ENCODE measurements at regions not wholly inside any gene's neighbourhood (a gene's known extent, or its start where the extent isn't known, plus 50 kb on each side); places are given as distances from the start of the nearest gene placed in this dataset.

GRCh38 chr5:143552680-143553079 is 149.2 kb upstream of the NR3C1 start:
- no peak for DNase-seq (ENCODE audit: extremely low read depth, low read depth)
- TF ChIP-seq, protein P1, sequence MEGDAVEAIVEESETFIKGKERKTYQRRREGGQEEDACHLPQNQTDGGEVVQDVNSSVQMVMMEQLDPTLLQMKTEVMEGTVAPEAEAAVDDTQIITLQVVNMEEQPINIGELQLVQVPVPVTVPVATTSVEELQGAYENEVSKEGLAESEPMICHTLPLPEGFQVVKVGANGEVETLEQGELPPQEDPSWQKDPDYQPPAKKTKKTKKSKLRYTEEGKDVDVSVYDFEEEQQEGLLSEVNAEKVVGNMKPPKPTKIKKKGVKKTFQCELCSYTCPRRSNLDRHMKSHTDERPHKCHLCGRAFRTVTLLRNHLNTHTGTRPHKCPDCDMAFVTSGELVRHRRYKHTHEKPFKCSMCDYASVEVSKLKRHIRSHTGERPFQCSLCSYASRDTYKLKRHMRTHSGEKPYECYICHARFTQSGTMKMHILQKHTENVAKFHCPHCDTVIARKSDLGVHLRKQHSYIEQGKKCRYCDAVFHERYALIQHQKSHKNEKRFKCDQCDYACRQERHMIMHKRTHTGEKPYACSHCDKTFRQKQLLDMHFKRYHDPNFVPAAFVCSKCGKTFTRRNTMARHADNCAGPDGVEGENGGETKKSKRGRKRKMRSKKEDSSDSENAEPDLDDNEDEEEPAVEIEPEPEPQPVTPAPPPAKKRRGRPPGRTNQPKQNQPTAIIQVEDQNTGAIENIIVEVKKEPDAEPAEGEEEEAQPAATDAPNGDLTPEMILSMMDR (IDR thresholded peaks at IDR 0.05; ENCODE audit: low read depth, low read length, missing control alignments): no peak
- H3K4me3 ChIP-seq (replicated peaks; ENCODE audit: low read depth, low read length): no peak overlapping the region

DNA sequence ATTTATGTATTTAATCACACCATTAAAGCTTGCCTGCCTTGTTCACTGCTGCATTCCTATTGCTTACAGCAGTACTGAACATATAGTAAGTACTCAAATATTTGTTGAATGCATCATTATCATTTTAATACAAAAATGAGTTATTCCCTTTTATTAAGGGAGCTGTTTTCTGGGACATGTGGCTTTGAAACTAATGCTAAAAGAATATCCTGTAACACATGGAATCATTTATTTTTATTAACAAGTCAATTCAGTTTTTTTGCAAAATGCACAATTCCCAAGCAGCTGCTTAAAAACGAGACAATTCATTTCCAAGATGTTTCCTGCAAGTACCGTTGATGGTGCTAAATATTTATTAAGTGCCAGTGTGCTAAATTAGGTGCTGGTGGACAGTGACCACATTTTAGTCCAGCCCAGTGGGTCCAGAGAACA is 148.3 kb upstream of the NR3C1 start:
- no peak for DNase-seq (ENCODE audit: extremely low read depth, low read depth)
- TF ChIP-seq, protein P1 (IDR thresholded peaks at IDR 0.05; ENCODE audit: low read depth, low read length, missing control alignments): no peak

GRCh38 chr5:143550986-143551630 is 147.6 kb upstream of the NR3C1 start:
- TF ChIP-seq, protein P1 (IDR thresholded peaks at IDR 0.05; ENCODE audit: low read depth, low read length, missing control alignments): no peak
- no peak overlapping the region for H3K4me3 ChIP-seq (replicated peaks; ENCODE audit: low read depth, low read length)
- no peak for DNase-seq (ENCODE audit: extremely low read depth, low read depth)

More for the DNA sequence above, 148.3 kb upstream of the NR3C1 start:
- H3K4me3 ChIP-seq (replicated peaks; ENCODE audit: low read depth, low read length): no peak overlapping the region

- DNase-seq (ENCODE audit: extremely low read depth, low read depth): no peak
- TF ChIP-seq, protein P1 (IDR thresholded peaks at IDR 0.05; ENCODE audit: low read depth, low read length, missing control alignments): no peak
- H3K4me3 ChIP-seq (replicated peaks; ENCODE audit: low read depth, low read length): no peak overlapping the region
Measured at GRCh38 chr5:143547342-143547741, 143.9 kb upstream of the NR3C1 start.

DNA sequence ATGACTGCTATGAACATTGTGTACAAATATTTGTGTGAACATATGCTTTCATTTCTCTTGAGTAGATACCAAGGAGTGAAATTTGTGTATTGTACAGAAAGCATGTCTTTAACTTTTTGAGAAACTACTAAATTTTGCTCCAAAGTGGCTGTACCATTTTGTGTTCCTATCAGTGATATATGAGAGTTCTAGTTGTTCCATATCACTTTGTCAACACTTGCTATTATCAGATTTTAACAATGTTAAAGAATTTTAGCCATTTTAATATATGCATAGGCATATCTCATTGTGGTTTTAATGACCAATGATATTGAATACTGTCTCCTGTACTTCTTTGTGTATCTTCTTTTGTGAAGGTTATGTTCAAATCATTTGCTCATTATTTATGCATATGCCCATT is 142.9 kb upstream of the NR3C1 start:
- no peak overlapping the region for H3K4me3 ChIP-seq (replicated peaks; ENCODE audit: low read depth, low read length)
- TF ChIP-seq, protein P1 (IDR thresholded peaks at IDR 0.05; ENCODE audit: low read depth, low read length, missing control alignments): no peak
- DNase-seq (ENCODE audit: extremely low read depth, low read depth): no peak

DNA sequence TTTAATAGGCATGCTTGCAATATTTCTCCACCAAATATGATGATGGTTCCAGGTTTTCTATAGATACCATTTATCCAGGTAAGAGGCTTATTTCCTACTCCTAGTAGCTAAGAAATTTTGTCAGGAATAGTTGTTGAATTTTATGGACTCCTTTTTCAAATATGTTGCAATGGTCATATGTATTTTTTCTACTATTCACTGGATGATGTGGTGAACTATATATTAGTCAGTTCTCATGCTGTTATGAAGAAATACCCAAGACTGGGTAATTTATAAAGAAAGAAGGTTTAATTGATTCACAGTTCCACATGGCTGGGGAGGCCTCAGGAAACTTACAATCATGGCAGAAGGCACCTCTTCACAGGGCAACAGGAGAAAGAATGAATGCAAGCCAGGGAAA is 141.1 kb upstream of the NR3C1 start:
- no peak for DNase-seq (ENCODE audit: extremely low read depth, low read depth)
- TF ChIP-seq, protein P1 (IDR thresholded peaks at IDR 0.05; ENCODE audit: low read depth, low read length, missing control alignments): no peak
- H3K4me3 ChIP-seq (replicated peaks; ENCODE audit: low read depth, low read length): no peak overlapping the region
